Ectodermal cell (in vitro differentiated cells): ENCODE measurements at regions not wholly inside any gene's neighbourhood (a gene's known extent, or its start where the extent isn't known, plus 50 kb on each side); places are given as distances from the start of the nearest gene placed in this dataset.

ENCODE experiments used
- H3K27ac ChIP-seq: 2 replicates; pipeline ENCODE4 v1.7.0; 2013; ENCODE audit warnings: mild to moderate bottlenecking, low read depth, low read length; ENCODE audit not compliant: insufficient read depth, poor library complexity, severe bottlenecking
- H3K27me3 ChIP-seq: 2 replicates; pipeline ENCODE4 v1.7.0; 2013; ENCODE audit warnings: mild to moderate bottlenecking, low read length; ENCODE audit not compliant: insufficient read depth, control insufficient read depth, poor library complexity, severe bottlenecking
- H3K36me3 ChIP-seq: one replicate; pipeline ENCODE4 v1.7.0; 2013; ENCODE audit warnings: low read length; ENCODE audit not compliant: control insufficient read depth, insufficient read depth
- H3K4me1 ChIP-seq: one replicate; pipeline ENCODE4 v1.7.0; 2013; ENCODE audit warnings: low read length; ENCODE audit not compliant: control insufficient read depth, insufficient read depth
- H3K4me3 ChIP-seq: 2 replicates; pipeline ENCODE4 v1.7.0; 2013; ENCODE audit warnings: low read depth, low read length, control low read depth; ENCODE audit not compliant: insufficient read depth
- H3K9me3 ChIP-seq: 2 replicates; pipeline ENCODE4 v1.7.0; 2013; ENCODE audit warnings: mild to moderate bottlenecking, low read length, moderate library complexity; ENCODE audit not compliant: control insufficient read depth
- WGBS, 2 experiments: methylation state at CpG; one replicate each; pipeline ENCODE4 v1.1.7; 2013; ENCODE audit warnings: missing lambda C conversion rate in 2 of 2; 5-methylcytosine and 5-hydroxymethylcytosine counted together

GRCh38 chr13:103282571-103283450 lies 216.6 kb upstream of the SLC10A2 start:
- Histone ChIP-seq H3K36me3 (no peaks in the 10 kb centered on the region), H3K9me3 (no peaks in the 10 kb centered on the region), H3K27ac (no peak overlapping the region), H3K4me3 (no peak overlapping the region), H3K27me3 (no peaks in the 10 kb centered on the region), H3K4me1 (no peaks in the 10 kb centered on the region)
- WGBS, 2 experiments: 84 to 91% methylated on average over 14 of the region's 14 CpGs

DNA sequence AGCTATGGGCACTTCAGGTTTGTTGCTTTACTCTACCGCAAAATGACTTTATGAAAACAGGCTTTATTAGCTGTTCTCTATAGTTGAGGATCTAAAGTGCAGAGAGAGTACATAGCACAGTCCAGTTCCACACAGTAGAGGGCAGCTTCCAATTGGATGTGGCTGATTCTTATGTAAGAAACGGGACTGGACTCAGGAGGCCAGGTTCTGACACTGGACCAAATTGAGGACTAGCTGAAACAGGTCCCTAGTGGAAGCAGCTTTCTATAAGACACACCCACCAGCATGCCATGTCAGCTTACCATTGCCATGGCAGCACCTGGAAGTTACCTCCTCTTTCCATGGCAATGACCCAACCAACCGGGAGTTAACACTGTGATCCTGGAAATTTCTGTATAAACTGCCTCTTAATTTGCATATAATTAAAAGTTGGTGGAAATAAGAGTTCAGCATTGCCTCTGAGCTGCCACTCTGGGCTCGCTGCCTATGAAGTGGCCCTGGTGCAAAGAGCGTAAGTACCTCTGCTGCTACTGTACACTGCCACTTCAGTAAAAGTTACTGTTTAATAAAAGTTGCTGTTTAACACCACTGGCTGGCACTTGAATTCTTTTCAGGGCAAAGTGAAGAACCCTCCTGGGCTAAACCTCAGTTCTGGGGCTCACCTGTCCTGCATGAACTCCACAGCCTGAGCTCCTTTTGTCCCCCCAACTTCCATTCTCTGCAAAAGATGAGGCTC lies 211.9 kb upstream of the SLC10A2 start:
- no peak overlapping the region for H3K27ac ChIP-seq
- no peaks in the 10 kb centered on the region for H3K4me1 ChIP-seq
- H3K9me3 ChIP-seq: no peaks in the 10 kb centered on the region
- no peaks in the 10 kb centered on the region for H3K36me3 ChIP-seq
- no peak overlapping the region for H3K4me3 ChIP-seq
- no peaks in the 10 kb centered on the region for H3K27me3 ChIP-seq
- WGBS, 2 experiments: 74 to 76% methylated on average over 5 of the region's 5 CpGs

GRCh38 chr13:103276775-103277498 lies 210.7 kb upstream of the SLC10A2 start:
- Histone ChIP-seq H3K4me1 (no peaks in the 10 kb centered on the region), H3K36me3 (no peaks in the 10 kb centered on the region), H3K27ac (no peak overlapping the region), H3K9me3 (no peaks in the 10 kb centered on the region), H3K27me3 (no peaks in the 10 kb centered on the region), H3K4me3 (no peak overlapping the region)
- 87 to 91% methylated on average over 7 to 8 of the region's 8 CpGs for WGBS, 2 experiments

GRCh38 chr13:103275722-103276121 lies 209.5 kb upstream of the SLC10A2 start:
- Histone ChIP-seq H3K4me3 (no peak overlapping the region), H3K4me1 (no peaks in the 10 kb centered on the region), H3K36me3 (no peaks in the 10 kb centered on the region), H3K9me3 (no peaks in the 10 kb centered on the region), H3K27me3 (no peaks in the 10 kb centered on the region), H3K27ac (no peak overlapping the region)
- 89 to 96% methylated on average over 4 of the region's 4 CpGs for WGBS, 2 experiments

DNA sequence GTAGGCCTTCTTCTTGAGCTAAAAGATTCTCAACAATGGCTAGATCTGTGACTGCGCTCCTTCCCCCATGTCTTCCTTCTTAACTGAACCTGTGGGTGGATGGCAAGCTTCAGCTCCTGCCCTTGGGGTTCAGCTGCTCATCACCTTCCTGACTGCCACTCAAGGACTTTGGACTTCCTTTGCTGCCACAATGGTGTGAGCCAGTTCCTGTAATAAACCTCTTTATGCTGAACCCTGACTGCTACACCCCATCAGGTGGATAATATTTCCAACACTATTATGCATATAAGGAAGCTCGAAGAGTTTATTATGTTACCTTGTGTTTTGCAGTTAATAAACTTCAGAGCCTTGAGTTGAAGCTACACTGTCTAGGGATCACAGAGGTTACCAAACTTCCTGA lies 208.9 kb upstream of the SLC10A2 start:
- H3K4me1 ChIP-seq: no peaks in the 10 kb centered on the region
- H3K36me3 ChIP-seq: no peaks in the 10 kb centered on the region
- H3K27me3 ChIP-seq: no peaks in the 10 kb centered on the region
- no peak overlapping the region for H3K4me3 ChIP-seq
- H3K9me3 ChIP-seq: no peaks in the 10 kb centered on the region
- WGBS, 2 experiments: 88 to 99% methylated on average over 1 to 2 of the region's 2 CpGs
- H3K27ac ChIP-seq: no peak overlapping the region

- Histone ChIP-seq H3K9me3 (no peaks in the 10 kb centered on the region), H3K27me3 (no peaks in the 10 kb centered on the region), H3K27ac (no peak overlapping the region), H3K36me3 (no peaks in the 10 kb centered on the region), H3K4me1 (no peaks in the 10 kb centered on the region), H3K4me3 (no peak overlapping the region)
Observed at GRCh38 chr13:103273825-103274224, 207.6 kb upstream of the SLC10A2 start.

- Histone ChIP-seq H3K36me3 (no peaks in the 10 kb centered on the region), H3K4me3 (no peak overlapping the region), H3K27ac (no peak overlapping the region), H3K27me3 (no peaks in the 10 kb centered on the region), H3K4me1 (no peaks in the 10 kb centered on the region), H3K9me3 (no peaks in the 10 kb centered on the region)
- 74 to 75% methylated on average over 2 of the region's 2 CpGs for WGBS, 2 experiments
Observed at GRCh38 chr13:103272770-103273169, 206.6 kb upstream of the SLC10A2 start.

DNA sequence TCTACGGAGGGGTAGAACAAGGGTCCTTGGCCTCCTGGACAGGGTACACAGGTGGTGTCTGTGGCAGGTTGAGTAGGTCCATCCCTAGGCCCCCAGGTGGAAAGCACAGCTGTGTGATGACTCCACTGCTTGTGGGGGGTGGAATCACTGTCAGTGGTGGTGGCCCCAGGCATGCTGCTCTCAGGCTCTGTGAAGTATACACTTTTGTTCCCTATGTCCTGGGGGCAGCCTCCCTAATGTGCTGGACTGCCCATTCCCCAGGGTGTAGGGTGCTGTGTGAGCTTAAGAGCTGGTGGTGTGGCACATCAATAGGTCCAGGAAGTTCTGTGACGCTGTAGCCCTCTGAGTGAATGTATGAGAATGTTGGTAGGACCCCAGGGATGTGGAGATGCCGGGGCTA lies 197.2 kb upstream of the SLC10A2 start:
- H3K27me3 ChIP-seq: no peaks in the 10 kb centered on the region
- H3K27ac ChIP-seq: no peak overlapping the region
- WGBS, 2 experiments: 90 to 92% methylated on average over 3 of the region's 3 CpGs
- H3K4me1 ChIP-seq: no peaks in the 10 kb centered on the region
- no peak overlapping the region for H3K4me3 ChIP-seq
- no peaks in the 10 kb centered on the region for H3K9me3 ChIP-seq
- H3K36me3 ChIP-seq: no peaks in the 10 kb centered on the region

DNA sequence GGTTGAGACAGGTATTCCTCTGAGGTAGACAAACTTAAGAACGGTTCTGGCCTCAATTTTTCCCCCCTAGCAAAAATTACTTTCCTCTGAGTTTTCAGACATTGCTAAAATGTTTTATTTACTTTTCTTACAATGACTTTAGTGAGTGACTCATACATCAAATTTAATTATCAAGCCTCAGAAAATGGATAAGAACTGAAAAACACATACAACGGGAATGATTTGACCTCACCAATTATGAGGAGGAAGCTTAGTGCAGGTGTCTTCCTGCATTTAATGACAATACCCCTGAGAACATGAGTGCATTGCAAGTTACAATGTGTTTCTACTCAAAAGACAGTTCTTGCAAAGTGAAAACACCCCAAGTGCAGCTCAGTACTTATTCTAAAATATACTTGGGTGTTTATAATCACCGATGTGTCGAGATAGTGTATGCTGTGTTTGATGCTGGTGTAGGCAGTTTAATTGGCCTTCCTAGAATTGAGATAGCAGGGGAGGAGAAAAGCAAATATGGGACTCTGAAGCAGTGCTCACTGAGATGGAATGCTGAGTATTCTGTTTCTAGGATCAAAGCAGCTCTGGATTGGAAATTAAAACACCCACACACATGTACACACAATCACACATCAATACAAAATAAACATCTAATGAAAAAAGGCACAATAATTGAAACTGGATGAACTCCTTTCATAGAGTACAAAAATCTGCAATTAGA lies 189.5 kb upstream of the SLC10A2 start:
- 86 to 98% methylated on average over 4 of the region's 4 CpGs for WGBS, 2 experiments
- Histone ChIP-seq H3K4me1 (no peaks in the 10 kb centered on the region), H3K4me3 (no peak overlapping the region), H3K9me3 (no peaks in the 10 kb centered on the region), H3K27me3 (no peaks in the 10 kb centered on the region), H3K36me3 (no peaks in the 10 kb centered on the region), H3K27ac (no peak overlapping the region)
